HG02970 (cell line): ENCODE measurements at regions not wholly inside any gene's neighbourhood (a gene's known extent, or its start where the extent isn't known, plus 50 kb on each side); places are given as distances from the start of the nearest gene placed in this dataset.
"Not testable (repeated sequence)": the region's sequence is repeated elsewhere in the genome, so short reads cannot be mapped to it uniquely, and the experiment has no call there.

Experiments used
- ATAC-seq: cut with Tn5 transposase; IDR thresholded peaks from one replicate; pipeline ENCODE4 v1.9.1; 2021; ENCODE audit warnings: mild to moderate bottlenecking, moderate library complexity, moderate number of reproducible peaks; ENCODE audit not compliant: unreplicated experiment, low FRiP score

- ATAC-seq: no peak
Measured at GRCh38 chr3:74978684-74979083, 364.2 kb upstream of the CNTN3 start.

- ATAC-seq: not testable (repeated sequence)
Measured at GRCh38 chr3:74985028-74985904, 370.8 kb upstream of the CNTN3 start.

GRCh38 chr3:74988095-74988494 lies 373.6 kb upstream of the CNTN3 start:
- no peak for ATAC-seq

GRCh38 chr3:74992898-74993297 lies 378.4 kb upstream of the CNTN3 start:
- ATAC-seq: no peak

- ATAC-seq: no peak
Measured at GRCh38 chr3:75001330-75001729, 386.9 kb upstream of the CNTN3 start.

GRCh38 chr3:75012791-75013331 lies 398.4 kb upstream of the CNTN3 start:
- ATAC-seq: no peak

GRCh38 chr3:75014008-75014407 lies 399.5 kb upstream of the CNTN3 start:
- no peak for ATAC-seq

- no peak for ATAC-seq
Measured at GRCh38 chr3:75015280-75015679, 400.8 kb upstream of the CNTN3 start.

GRCh38 chr3:75035146-75035545 lies 420.7 kb upstream of the CNTN3 start:
- no peak for ATAC-seq

- ATAC-seq: no peak
Measured at GRCh38 chr3:75042941-75043340, 428.5 kb upstream of the CNTN3 start.

- no peak for ATAC-seq
Measured at GRCh38 chr3:75048650-75049049, 434.2 kb upstream of the CNTN3 start.

GRCh38 chr3:75049533-75049932 lies 435.1 kb upstream of the CNTN3 start:
- no peak for ATAC-seq

- no peak for ATAC-seq
Measured at GRCh38 chr3:75059120-75059519, 444.7 kb upstream of the CNTN3 start.

- ATAC-seq: no peak
Measured at GRCh38 chr3:75061806-75062205, 447.3 kb upstream of the CNTN3 start.

- no peak for ATAC-seq
Measured at GRCh38 chr3:75075158-75075557, 460.7 kb upstream of the CNTN3 start.

- ATAC-seq: no peak
Measured at GRCh38 chr3:75076481-75076880, 462.0 kb upstream of the CNTN3 start.

- ATAC-seq: no peak
Measured at GRCh38 chr3:75078290-75078689, 463.8 kb upstream of the CNTN3 start.

- no peak for ATAC-seq
Measured at GRCh38 chr3:75082845-75083244, 468.4 kb upstream of the CNTN3 start.

- no peak for ATAC-seq
Measured at GRCh38 chr3:75089841-75090240, 475.4 kb upstream of the CNTN3 start.

- ATAC-seq: no peak
Measured at GRCh38 chr3:75101329-75102147, 487.1 kb upstream of the CNTN3 start.

GRCh38 chr3:75110741-75111140 lies 496.3 kb upstream of the CNTN3 start:
- no peak for ATAC-seq
